ENCODE measurements at regions not wholly inside any gene's neighbourhood (a gene's known extent, or its start where the extent isn't known, plus 50 kb on each side); places are given as distances from the start of the nearest gene placed in this dataset.

DNA sequence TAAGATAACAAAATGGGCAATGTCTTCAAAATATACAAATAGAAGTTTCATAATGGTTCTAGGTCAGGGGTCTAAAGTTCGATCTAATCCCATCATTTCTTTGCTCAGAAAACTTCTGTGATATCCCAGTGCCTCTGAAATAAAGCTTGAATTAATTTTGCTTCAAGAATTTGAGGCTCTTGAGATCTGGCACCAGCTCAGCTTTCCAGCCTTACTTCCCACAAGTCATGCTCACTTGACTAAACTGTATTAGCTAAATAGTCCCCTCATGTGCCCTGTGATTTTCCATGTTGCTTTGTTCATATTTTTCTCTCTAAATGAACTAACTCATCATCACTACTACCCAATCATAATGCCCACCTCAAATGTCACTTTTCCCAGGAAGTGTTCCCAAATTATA lies 50.8 kb upstream of the MBNL3 start:
- no peak for DNase-seq
- in situ Hi-C loops (cut with HindIII; ENCODE audit: low pct_ligation_motif_present, low sequenced_read_pairs) = no loop called here
- no peak overlapping the region for H3K4me3 ChIP-seq (ENCODE audit: low read depth, low read length)
- no peak overlapping the region for H3K27ac ChIP-seq
- H3K27me3 ChIP-seq (replicated peaks) = no peaks in the 10 kb centered on the region
- TF ChIP-seq, protein P1, sequence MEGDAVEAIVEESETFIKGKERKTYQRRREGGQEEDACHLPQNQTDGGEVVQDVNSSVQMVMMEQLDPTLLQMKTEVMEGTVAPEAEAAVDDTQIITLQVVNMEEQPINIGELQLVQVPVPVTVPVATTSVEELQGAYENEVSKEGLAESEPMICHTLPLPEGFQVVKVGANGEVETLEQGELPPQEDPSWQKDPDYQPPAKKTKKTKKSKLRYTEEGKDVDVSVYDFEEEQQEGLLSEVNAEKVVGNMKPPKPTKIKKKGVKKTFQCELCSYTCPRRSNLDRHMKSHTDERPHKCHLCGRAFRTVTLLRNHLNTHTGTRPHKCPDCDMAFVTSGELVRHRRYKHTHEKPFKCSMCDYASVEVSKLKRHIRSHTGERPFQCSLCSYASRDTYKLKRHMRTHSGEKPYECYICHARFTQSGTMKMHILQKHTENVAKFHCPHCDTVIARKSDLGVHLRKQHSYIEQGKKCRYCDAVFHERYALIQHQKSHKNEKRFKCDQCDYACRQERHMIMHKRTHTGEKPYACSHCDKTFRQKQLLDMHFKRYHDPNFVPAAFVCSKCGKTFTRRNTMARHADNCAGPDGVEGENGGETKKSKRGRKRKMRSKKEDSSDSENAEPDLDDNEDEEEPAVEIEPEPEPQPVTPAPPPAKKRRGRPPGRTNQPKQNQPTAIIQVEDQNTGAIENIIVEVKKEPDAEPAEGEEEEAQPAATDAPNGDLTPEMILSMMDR (IDR thresholded peaks at IDR 0.05; ENCODE audit: low read depth, low read length, missing control alignments) = no peak
- no peaks in the 10 kb centered on the region for H3K36me3 ChIP-seq (replicated peaks)

Measured in brain microvascular endothelial cell (primary cell).